Dermis blood vessel endothelial cell (primary cell): ENCODE measurements at regions not wholly inside any gene's neighbourhood (a gene's known extent, or its start where the extent isn't known, plus 50 kb on each side); places are given as distances from the start of the nearest gene placed in this dataset.

Source experiments
- DNase-seq: peaks from one replicate; pipeline ENCODE4 v3.0.0; 2010

- peak; percentile 82 for DNase-seq
Observed at GRCh38 chr2:9681427-9681817, 50.6 kb upstream of the YWHAQ start.

- no peak for DNase-seq
Observed at GRCh38 chr2:9685637-9686036, 54.8 kb upstream of the YWHAQ start.

GRCh38 chr2:9686061-9686460 is 55.3 kb upstream of the YWHAQ start:
- DNase-seq, result no peak

- peak; percentile 98 for DNase-seq
Observed at GRCh38 chr2:9690252-9690651, 59.5 kb upstream of the YWHAQ start.

- DNase-seq, result no peak
Observed at GRCh38 chr2:9690716-9691498, 60.1 kb upstream of the YWHAQ start.

- DNase-seq, result no peak
Observed at GRCh38 chr2:9692456-9693195, 61.8 kb upstream of the YWHAQ start.

- no peak for DNase-seq
Observed at GRCh38 chr2:9693196-9693491, 62.3 kb upstream of the YWHAQ start.

- DNase-seq, result no peak
Observed at GRCh38 chr2:9693646-9694045, 62.8 kb upstream of the YWHAQ start.

GRCh38 chr2:9694661-9695234 is 64.0 kb upstream of the YWHAQ start:
- DNase-seq, result no peak

GRCh38 chr2:9695941-9696340 is 65.1 kb upstream of the YWHAQ start:
- DNase-seq, result no peak

- no peak for DNase-seq
Observed at GRCh38 chr2:9696731-9697130, 65.9 kb upstream of the YWHAQ start.

- DNase-seq, result no peak
Observed at GRCh38 chr2:9697909-9698308, 67.1 kb upstream of the YWHAQ start.

GRCh38 chr2:9699139-9700108 is 68.6 kb upstream of the YWHAQ start:
- peak; percentile 26 for DNase-seq

- no peak for DNase-seq
Observed at GRCh38 chr2:9700109-9700495, 69.3 kb upstream of the YWHAQ start.

GRCh38 chr2:9702604-9703084 is 71.8 kb upstream of the YWHAQ start:
- DNase-seq, result no peak

- DNase-seq, result peak; percentile 13
Observed at GRCh38 chr2:9703085-9703678, 72.4 kb upstream of the YWHAQ start.

GRCh38 chr2:9703701-9704221 is 73.0 kb upstream of the YWHAQ start:
- peak; percentile 72 for DNase-seq

GRCh38 chr2:9704600-9704999 is 73.8 kb upstream of the YWHAQ start:
- DNase-seq, result no peak

- no peak for DNase-seq
Observed at GRCh38 chr2:9705196-9705595, 74.4 kb upstream of the YWHAQ start.

- no peak for DNase-seq
Observed at GRCh38 chr2:9707008-9707407, 76.2 kb upstream of the YWHAQ start.

- DNase-seq, result no peak
Observed at GRCh38 chr2:9707611-9708160, 76.9 kb upstream of the YWHAQ start.
